ENCODE measurements at regions not wholly inside any gene's neighbourhood (a gene's known extent, or its start where the extent isn't known, plus 50 kb on each side); places are given as distances from the start of the nearest gene placed in this dataset.

DNA sequence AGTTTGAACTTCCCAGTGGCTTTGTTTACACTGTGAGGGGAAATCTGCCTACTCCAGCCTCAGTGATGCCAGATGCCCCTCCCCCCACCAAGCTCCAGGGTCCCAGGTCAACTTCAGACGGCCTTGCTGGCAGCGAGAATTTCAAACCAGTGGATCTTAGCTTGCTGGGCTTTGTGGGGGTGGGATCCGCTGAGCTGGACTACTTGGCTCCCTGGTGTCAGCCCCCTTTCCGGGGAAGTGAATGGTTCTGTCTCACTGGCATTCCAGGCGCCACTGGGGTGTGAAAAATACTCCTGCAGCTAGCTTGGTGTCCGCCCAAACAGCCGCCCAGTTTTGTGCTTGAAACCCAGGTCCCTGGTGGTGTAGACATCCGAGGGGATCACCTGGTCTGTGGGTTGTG is 70.0 kb upstream of the NEUROD1 start:
- TF ChIP-seq TCF4 (CRISPR knock-in tag; IDR thresholded peaks at IDR 0.05; ENCODE audit: borderline replicate concordance) = no peak
- no peak for TF ChIP-seq CSDC2 (CRISPR knock-in tag; IDR thresholded peaks at IDR 0.05)
- TF ChIP-seq, protein P1, sequence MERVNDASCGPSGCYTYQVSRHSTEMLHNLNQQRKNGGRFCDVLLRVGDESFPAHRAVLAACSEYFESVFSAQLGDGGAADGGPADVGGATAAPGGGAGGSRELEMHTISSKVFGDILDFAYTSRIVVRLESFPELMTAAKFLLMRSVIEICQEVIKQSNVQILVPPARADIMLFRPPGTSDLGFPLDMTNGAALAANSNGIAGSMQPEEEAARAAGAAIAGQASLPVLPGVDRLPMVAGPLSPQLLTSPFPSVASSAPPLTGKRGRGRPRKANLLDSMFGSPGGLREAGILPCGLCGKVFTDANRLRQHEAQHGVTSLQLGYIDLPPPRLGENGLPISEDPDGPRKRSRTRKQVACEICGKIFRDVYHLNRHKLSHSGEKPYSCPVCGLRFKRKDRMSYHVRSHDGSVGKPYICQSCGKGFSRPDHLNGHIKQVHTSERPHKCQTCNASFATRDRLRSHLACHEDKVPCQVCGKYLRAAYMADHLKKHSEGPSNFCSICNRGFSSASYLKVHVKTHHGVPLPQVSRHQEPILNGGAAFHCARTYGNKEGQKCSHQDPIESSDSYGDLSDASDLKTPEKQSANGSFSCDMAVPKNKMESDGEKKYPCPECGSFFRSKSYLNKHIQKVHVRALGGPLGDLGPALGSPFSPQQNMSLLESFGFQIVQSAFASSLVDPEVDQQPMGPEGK (CRISPR knock-in tag; IDR thresholded peaks at IDR 0.05; ENCODE audit: borderline replicate concordance) = no peak
- no peak for TF ChIP-seq ARNTL (CRISPR knock-in tag; IDR thresholded peaks at IDR 0.05; ENCODE audit: borderline replicate concordance, low read depth)
- no peak for TF ChIP-seq ESRRG (CRISPR knock-in tag; IDR thresholded peaks at IDR 0.05)
- no peak for TF ChIP-seq RARB (CRISPR knock-in tag; IDR thresholded peaks at IDR 0.05)
